AG10803 (cell line): ENCODE measurements at regions not wholly inside any gene's neighbourhood (a gene's known extent, or its start where the extent isn't known, plus 50 kb on each side); places are given as distances from the start of the nearest gene placed in this dataset.

Experiments
- DNase-seq: peaks from one replicate; pipeline ENCODE4 v3.0.0; 2010; ENCODE audit warnings: low read depth
- H3K4me3 ChIP-seq: 2 replicates; pipeline ENCODE4 v1.5.1; 2011; ENCODE audit warnings: mild to moderate bottlenecking, low read length, control low read depth
- CTCF ChIP-seq: conservative IDR thresholded peaks from 2 replicates; pipeline ENCODE4 v1.5.1; 2011; ENCODE audit warnings: mild to moderate bottlenecking, low read length, control low read depth, inconsistent platforms

DNA sequence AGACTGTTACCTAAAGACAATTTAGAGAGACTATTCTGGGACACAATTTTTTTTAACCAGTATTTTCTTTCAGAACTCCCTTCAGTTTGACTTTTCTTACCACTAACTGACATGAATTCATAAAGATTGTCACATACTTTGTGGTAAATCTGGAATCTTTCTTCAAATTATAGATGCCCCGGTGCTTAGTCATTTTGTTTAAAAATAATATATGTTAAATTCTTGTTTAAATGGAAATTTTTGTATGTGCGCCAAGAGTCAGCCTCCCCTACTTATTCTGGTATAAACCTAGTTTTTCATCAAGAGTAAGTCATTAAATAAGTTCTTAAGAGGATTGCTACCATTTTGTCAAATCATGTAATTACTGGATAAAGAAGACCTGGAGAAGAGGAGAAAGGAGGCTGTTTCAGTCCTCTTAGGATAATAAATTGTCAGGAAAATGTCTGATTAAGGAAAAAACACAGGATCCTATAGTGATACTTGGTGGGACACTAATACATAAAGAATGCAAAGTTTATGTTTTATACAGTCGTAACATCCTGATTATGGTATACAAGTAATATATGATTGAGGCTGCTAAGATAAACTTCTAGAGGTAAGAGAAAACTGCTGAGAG, 424.4 kb downstream of the PMP22 start:
- TF ChIP-seq CTCF = no peak
- DNase-seq = peak; percentile 58
- H3K4me3 ChIP-seq = no peak overlapping the region

GRCh38 chr17:14838567-14838966, 426.6 kb downstream of the PMP22 start:
- no peak overlapping the region for H3K4me3 ChIP-seq
- no peak for TF ChIP-seq CTCF
- DNase-seq = no peak

- no peak for TF ChIP-seq CTCF
- no peak overlapping the region for H3K4me3 ChIP-seq
- DNase-seq = peak; percentile 81
These were observed 431.8 kb downstream of the PMP22 start for GRCh38 chr17:14833201-14833785.

DNA sequence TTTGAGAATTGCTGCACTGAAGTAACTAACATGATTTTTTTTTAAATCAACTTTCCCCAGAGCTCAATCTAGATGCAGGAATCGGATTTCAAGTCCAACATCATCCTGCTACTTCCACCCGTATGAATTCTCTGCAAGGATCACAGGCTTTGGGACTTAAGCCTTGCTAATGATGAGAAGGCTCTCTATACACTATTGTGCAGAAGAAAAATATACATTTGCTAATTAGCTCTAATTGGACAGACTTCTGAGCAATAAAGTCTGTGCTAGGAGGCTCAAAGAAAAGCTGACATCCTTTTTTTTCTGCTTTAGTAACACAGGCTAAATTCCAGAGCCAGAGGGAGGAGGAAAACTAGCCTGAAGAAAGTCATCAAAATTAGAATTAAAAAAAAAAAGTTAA, 433.6 kb downstream of the PMP22 start:
- no peak for DNase-seq
- TF ChIP-seq CTCF = no peak
- H3K4me3 ChIP-seq = no peak overlapping the region

- TF ChIP-seq CTCF = no peak
- no peak overlapping the region for H3K4me3 ChIP-seq
- no peak for DNase-seq
These were observed 437.7 kb downstream of the PMP22 start for GRCh38 chr17:14827396-14827919.

DNA sequence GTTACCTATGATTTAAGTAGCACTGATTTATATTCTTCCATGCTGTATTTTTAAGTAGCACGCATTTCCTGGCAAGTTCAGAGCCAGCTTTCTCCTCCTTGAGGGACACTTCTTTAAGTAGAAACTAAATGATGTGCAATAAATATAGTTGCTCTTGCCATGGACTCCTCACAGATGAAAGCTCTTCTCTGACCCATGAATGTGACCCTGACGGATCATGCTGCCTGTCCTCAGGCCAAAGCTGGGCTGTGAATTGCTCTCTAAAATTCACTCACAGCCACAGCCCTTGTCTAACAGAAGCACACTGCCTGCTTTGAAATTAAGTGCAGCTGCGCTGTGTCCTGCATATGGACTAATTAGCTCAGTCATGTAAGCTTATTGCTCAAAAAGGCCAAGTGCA, 438.8 kb downstream of the PMP22 start:
- no peak for DNase-seq
- TF ChIP-seq CTCF = no peak
- H3K4me3 ChIP-seq = no peak overlapping the region

GRCh38 chr17:14818469-14818868, 446.7 kb downstream of the PMP22 start:
- no peak for DNase-seq
- no peak overlapping the region for H3K4me3 ChIP-seq
- no peak for TF ChIP-seq CTCF
